Esophagus muscularis mucosa (tissue), 4 donors: ENCODE measurements at regions not wholly inside any gene's neighbourhood (a gene's known extent, or its start where the extent isn't known, plus 50 kb on each side); places are given as distances from the start of the nearest gene placed in this dataset.

Source experiments
- EP300 ChIP-seq: sonication (generic); formaldehyde crosslinking; IDR thresholded peaks from one replicate; pipeline ENCODE4 v1.6.1; 2017; ENCODE audit warnings: antibody characterized with exemption
- POLR2A ChIP-seq: fragments of 450-650 bp; IDR thresholded peaks from one replicate; pipeline ENCODE4 v1.6.1; 2017; ENCODE audit warnings: antibody characterized with exemption, moderate library complexity, mild to moderate bottlenecking, low read depth
- POLR2AphosphoS5 ChIP-seq, 2 donors: sonication (generic); formaldehyde crosslinking; IDR thresholded peaks; one replicate each; pipeline ENCODE4 v1.6.1; 2017; ENCODE audit warnings: antibody characterized with exemption in 2 of 2
- TF ChIP-seq, protein P1 (sequence below), 3 experiments: fragments of 200-600 bp in 2 of 3; fragments of 450-650 bp in 1 of 3; sonication (generic) in 2 of 3; IDR thresholded peaks; one replicate each; pipeline ENCODE4 v1.5.1; 2017 to 2019; ENCODE audit warnings: antibody characterized with exemption in 3 of 3, mild to moderate bottlenecking in 2 of 3, moderate library complexity in 1 of 3

DNA sequence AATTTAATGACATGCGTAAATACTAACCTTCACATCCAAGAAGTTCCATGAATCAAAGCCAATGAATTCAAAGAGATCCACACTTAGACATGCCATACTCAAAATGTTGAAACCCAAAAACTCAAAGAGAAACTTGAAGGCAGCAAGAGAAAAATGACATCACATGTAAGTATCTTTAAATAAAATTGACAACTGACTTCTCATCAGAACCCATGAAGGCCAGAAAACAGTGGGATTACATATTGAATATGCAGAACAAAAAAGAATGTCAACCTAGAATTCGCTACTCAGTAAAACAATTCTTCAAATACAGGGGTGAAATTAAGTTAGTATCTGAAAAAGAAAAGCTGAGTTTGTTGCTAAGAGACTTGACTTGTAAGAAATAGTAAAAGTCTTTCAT lies 953.9 kb upstream of the HS3ST1 start:
- TF ChIP-seq, protein P1, sequence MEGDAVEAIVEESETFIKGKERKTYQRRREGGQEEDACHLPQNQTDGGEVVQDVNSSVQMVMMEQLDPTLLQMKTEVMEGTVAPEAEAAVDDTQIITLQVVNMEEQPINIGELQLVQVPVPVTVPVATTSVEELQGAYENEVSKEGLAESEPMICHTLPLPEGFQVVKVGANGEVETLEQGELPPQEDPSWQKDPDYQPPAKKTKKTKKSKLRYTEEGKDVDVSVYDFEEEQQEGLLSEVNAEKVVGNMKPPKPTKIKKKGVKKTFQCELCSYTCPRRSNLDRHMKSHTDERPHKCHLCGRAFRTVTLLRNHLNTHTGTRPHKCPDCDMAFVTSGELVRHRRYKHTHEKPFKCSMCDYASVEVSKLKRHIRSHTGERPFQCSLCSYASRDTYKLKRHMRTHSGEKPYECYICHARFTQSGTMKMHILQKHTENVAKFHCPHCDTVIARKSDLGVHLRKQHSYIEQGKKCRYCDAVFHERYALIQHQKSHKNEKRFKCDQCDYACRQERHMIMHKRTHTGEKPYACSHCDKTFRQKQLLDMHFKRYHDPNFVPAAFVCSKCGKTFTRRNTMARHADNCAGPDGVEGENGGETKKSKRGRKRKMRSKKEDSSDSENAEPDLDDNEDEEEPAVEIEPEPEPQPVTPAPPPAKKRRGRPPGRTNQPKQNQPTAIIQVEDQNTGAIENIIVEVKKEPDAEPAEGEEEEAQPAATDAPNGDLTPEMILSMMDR (IDR thresholded peaks at IDR 0.05) = no peak
- TF ChIP-seq POLR2A = no peak
- TF ChIP-seq EP300 = no peak
- TF ChIP-seq POLR2AphosphoS5 (IDR thresholded peaks at IDR 0.05) = no peak
